Left lobe of liver (tissue), 2 donors: ENCODE measurements at regions not wholly inside any gene's neighbourhood (a gene's known extent, or its start where the extent isn't known, plus 50 kb on each side); places are given as distances from the start of the nearest gene placed in this dataset.
A peak's percentile ranks its signal among the peaks of the same experiment; 100 is the strongest.
"Not testable (repeated sequence)": the region's sequence is repeated elsewhere in the genome, so short reads cannot be mapped to it uniquely, and the experiment has no call there.

Source experiments
- ATAC-seq: fragments of 200-7000 bp; cut with Tn5 transposase; one replicate; pipeline ENCODE4 v1.9.1; 2020; ENCODE audit warnings: mild to moderate bottlenecking, moderate library complexity
- DNase-seq: peaks from one replicate; pipeline ENCODE4 v3.0.0-alpha.2; 2020; ENCODE audit warnings: low spot score
- donor health status: DM: no; HTN: no; CAD: no; lungs with moderate emphysema.
- donor health status: DM: no; HTN: yes; CAD: no.

DNA sequence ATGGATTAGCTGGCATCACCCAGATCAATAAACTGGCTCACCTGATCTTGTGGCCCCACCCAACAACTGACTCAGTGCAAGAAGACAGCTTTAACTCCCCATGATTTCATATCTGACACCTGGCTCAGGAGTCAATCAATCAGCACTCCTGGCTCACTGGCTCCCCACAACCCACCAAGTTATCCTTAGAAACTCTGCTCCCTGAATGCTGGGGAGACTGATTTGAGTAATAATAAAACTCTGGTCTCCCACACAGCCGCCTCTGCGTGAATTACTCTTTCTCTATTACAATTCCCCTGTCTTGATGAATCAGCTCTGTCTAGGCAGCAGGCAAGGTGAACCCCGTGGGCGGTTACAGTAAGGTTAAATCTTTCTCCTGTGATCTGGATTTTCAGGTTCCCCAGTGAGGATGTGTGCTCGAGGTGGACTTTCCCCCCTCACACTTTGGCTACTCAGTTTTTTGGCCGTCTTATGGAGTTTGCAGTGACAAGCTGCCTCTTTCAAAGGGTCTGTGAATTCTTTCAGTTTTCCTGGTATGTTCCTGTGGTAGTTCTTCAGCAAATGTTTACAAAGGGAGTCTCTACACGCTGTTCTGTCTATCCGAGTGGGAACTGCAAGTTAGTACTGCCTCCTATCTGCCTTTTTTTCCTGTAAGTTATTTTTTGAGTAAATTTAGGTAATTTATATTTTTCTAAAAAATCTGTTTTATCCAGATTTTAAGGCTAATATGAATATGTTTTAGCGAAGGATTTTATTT is 500.2 kb upstream of the NUDT12 start:
- ATAC-seq, result no peak
- DNase-seq, result no peak

DNA sequence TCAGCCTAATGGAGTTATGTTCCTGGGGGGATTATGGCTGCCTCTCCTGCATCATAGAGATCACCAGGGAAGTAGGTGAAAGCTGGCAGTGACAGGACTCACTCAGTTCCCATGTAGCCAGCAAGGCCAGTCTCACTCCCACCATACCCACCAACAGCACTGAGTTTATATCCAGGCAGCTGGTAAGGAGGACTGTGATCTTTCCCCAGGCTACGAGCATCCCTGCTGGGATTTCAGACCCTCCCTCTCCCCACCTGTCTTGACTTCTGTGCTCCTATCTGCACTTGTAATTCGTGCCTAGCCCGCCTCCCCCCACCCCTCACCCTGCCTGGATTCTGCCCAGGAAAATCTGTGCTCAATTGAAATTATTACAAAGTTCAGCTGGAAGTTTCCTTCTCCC is 499.1 kb upstream of the NUDT12 start:
- DNase-seq, result no peak

DNA sequence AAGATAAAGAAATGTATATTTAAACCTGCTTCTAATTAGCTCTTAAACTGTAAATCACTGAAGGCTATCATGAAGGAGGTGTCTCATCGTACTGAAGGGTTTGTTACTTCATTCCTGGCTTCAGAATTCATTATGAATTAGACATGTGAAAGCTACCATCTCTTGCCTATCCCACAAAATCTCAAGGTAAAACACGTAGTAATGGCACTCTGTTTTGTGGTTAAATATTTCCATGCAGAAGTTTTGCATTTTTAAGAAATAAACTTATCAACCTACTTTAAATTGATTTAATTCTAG is 490.7 kb upstream of the NUDT12 start:
- no peak for DNase-seq
- no peak for ATAC-seq

More for the DNA sequence above, 499.1 kb upstream of the NUDT12 start:
- ATAC-seq, result no peak

DNA sequence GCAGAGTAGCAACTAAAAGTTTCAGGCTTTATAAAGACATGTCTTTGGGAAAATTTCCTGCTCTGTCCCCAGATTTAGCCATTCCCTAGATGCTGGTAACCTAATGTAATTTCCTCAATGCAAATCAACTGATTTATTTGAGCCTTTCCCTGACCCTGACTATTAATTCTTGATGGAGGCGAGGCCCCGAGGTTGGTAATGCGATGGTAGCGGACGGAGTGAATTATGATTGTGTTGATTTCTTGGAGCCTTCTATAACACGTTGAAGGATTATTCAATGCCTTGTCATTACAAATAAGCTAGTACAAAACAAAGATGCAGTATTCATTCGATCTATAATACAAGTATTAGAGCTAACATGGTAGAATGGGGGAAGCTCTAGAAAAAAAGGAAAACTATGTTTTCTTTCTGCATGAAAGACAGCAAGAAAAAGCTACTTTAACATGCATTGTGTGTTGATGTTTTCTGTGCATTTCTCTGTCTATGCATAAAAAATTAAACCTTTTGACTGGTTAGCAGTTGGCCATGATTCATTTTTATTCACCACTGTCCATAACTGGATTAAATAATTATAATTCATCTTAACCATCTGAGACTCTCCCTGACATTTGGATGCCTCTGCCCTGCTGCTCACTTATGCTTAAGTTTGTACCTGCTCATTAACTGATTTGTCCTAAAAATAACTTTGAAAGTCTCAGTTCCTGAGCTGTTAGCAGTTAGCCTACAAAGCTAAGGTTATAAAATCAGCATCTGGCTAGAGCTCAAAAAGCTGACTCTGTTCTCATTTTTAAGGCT is 490.2 kb upstream of the NUDT12 start:
- ATAC-seq (no peak), DNase-seq (no peak)

DNA sequence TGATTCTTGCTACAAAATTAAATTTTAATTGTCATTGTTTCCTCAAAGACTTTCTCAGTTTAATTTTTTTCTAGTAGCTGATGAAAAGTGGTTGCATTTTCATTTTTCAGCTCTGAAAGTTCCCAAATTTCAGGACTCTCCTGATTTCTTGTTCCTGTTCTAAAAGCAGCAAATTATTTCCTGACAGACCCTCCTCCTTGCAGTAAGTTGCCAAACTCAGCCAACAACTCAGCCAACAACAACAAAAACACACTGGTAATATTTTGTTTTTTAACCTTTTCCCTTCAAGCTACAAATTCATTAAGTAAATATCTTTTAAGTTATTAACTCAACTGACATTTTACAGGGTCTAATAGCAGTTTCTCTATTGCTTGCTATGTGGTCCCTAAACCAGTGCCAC is 487.8 kb upstream of the NUDT12 start:
- ATAC-seq, result no peak
- DNase-seq, result no peak

DNA sequence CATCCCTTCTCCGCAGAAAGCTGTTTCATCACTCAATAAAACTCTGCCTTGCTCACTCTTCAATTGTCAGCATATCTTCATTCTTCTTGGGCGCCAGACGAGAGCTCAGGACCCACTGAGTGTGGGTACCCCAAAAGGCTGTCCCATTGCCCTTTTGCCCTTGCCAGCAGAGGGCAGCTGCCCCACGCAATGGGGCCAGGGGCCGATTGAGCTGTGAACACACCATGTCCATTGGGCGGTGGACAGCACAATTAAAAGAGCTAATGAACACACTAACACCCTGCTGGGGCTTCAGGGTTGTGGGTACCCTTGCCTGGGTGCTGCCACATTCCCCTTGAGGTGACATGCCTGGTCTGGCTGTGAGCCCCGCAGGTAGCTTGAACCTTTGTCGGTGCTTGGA is 487.2 kb upstream of the NUDT12 start:
- ATAC-seq, result no peak

DNA sequence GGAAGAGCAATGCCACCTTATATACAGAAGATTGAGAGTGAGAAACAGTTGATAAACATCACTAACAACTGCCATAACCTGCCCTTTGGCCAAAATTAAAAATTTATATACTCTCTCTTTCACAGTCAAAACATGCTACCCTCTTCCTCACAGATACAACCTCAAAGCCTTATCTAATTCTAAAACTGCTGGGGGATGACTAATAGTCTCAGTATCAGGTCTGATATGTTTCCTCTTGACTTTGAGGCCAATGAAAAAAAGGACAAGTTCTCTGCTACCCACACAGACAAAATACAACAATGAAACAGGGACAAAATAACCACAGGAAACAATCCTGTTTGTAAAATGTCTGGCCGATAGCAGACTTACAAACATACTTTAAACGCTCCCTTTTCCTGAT is 485.6 kb upstream of the NUDT12 start:
- DNase-seq (no peak), ATAC-seq (no peak)

More for the DNA sequence above, 487.2 kb upstream of the NUDT12 start:
- no peak for DNase-seq

DNA sequence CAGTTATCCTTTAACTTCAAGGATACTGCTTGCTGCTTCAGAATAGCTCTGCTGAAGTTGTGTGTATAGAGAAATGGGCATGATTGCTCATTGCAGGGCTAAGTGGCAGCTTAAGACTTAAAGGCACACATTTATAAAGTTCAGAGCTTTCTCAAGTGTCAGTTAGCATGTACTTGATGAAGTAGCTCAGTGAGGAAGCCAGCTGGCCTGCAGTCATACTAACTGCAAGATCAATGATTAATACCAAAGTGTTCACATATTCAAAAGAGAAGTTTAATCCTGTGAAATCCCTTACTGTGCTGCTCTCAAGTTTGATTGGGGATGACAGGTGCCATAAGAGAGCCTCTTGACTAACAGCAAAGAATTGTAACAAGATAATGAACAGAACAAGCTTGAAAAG is 483.4 kb upstream of the NUDT12 start:
- DNase-seq (no peak), ATAC-seq (no peak)

DNA sequence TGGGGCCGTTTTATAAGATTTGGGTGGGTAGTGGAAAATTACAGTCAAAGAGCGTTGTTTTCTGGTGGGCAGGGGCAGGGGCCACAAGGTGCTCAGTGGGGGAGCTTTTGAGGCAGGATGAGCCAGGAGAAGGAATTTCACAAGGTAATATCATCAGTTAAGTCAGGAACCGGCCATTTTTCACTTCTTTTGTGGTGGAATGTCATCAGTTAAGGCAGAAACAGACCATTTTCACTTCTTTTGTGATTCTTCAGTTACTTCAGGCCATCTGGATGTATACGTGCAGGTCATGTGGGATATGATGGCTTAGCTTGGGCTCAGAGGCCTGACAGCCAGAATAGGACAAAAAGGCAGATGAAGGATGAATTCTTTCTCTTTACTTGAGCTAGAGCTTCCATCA is 477.3 kb upstream of the NUDT12 start:
- ATAC-seq, result not testable (repeated sequence)

DNA sequence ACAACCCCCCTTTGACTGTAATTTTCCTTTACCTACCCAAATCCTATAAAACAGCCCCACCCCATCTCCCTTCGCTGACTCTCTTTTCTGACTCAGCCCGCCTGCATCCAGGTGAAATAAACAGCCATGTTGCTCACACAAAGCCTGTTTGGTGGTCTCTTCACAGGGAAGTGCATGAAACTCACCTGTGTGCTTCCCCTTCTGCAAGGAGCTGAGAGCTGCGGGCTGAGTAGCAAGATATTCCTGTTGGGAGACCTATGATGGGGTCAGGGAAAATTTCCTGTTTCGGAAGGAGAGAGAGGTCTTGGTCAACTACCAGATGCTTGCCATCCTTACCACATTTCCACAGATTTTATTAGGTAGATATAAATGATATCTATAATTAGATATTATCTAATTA is 474.5 kb upstream of the NUDT12 start:
- ATAC-seq, DNase-seq: not testable (repeated sequence)

More for the DNA sequence above, 477.3 kb upstream of the NUDT12 start:
- DNase-seq, result not testable (repeated sequence)

DNA sequence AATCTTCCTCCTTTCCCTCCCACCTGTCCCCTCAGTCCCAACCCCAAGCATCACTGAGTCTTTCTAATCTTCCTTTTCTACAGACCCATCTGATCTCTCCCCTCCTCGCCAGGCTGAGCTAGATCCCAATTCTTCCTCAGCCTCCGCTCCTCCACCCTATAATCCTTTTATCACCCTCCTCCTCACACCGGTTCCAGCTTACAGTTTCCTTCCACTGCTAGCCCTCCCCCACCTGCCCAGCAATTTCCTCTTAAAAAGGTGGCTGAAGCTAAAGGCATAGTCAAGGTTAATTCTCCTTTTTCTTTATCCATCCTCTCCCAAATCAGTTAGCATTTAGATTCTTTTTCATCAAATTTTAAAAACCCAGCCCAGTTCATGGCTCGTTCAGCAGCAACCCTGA is 470.6 kb upstream of the NUDT12 start:
- DNase-seq, ATAC-seq: not testable (repeated sequence)

DNA sequence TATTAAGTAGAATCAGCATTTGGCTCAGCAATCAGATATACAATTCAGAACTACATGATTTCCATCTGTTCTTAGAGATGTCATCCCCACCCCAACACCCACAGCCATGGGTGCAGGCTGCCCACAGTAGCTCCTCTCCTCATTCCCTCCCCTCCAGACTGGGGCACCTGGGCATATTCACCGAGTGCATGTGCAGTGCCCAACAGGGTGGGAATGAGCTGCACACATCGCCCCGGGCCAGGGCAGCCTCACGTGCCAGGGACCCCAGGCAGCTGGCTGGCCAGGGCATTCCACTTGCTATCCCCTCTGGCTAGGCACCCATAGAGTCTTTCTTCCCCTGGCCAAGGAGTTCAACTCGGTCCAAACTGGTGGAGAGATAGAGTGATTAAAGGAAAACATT is 461.9 kb upstream of the NUDT12 start:
- ATAC-seq, result no peak
- DNase-seq, result no peak

DNA sequence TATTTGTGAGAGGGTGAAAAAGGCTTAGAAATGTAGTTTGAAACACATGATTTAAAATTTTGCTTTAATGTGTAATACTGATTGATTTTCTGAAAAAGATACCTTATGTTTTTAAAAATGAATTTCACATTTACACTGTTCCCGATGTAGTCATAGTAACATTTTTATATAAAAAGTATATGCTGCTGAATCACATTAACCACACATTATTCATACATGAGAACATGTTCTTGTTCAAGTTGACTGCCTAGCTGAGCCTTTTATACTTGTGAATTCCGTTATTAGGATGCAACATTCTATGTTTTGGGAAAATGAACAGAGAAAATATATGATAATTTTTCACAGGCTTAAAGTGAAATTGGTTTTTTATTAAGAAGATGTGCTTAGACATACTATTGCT is 461.1 kb upstream of the NUDT12 start:
- DNase-seq (no peak), ATAC-seq (no peak)

DNA sequence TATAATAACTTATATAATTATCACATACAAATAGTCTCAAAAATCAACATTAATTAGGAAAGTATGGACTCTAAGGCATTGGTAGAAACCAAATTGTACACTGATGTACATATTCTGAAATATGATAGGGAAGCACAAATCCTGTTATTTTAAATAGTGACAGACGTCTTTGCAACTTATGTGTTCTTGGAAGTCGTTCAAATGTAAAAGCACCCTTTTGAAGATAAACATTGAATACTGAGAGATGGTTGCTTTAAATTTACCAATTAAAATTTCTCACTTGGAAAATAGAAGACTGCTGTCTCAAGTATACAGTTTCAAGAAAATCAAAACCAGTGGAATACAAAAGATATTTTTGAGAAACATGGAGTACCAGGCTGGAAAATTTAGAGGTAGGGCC is 457.4 kb upstream of the NUDT12 start:
- no peak for DNase-seq
- ATAC-seq, result no peak

DNA sequence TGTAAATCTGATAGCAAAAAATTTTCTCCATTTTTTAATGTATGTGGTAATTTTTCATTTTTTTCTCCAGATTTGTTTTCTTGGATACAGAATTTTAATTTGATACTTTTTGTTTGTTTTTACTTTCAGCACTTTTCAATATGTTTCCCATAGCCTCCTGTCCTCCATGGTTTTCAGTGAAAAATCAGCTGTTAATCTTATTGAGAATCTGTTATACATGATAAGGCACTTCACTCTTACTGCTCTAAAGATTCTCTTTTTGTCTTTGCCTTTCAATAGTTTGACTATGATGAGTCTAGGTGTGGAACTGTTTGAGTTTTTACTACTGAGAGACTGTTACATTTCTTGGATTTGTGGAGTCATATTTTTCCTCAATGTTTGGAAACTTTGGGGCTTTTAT is 455.7 kb upstream of the NUDT12 start:
- ATAC-seq, result no peak

DNA sequence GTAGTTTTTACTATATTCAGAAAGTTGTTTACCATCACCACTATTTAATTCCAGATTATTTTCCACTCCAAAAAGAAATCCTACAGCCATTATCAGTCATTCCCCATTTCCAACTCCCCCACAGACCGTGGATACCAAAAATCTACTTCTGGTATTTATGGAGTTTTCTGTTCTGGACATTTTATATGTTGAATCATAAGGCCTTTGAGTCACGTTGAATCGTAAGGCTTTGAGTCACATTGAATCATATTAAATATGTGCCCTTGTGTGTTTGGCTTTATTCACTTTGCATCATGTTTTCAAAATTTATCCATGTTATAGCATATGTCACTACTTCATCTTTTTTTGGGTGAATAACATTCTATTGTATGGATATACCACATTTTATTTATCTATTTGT is 454.1 kb upstream of the NUDT12 start:
- ATAC-seq (no peak), DNase-seq (no peak)

More for the DNA sequence above, 455.7 kb upstream of the NUDT12 start:
- DNase-seq, result no peak

DNA sequence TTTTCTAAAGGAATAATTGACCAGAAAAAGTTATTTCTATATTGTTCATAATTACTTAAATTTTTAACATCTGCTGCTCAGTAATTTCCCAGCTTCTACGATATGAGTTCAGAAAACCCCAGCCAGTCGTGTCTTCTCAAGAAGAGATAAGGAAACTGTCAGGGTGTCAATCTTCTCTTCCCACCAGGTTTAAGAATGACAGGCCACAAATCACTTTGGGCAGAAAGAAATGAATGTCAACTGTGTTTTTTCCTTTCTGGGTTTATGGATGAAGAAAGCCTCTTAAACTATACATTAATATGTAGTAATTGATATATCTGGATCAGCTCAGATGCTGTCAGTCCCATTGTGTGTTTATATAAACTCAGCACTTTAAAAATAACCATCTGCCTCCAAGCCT is 453.2 kb upstream of the NUDT12 start:
- no peak for DNase-seq
- ATAC-seq, result no peak

DNA sequence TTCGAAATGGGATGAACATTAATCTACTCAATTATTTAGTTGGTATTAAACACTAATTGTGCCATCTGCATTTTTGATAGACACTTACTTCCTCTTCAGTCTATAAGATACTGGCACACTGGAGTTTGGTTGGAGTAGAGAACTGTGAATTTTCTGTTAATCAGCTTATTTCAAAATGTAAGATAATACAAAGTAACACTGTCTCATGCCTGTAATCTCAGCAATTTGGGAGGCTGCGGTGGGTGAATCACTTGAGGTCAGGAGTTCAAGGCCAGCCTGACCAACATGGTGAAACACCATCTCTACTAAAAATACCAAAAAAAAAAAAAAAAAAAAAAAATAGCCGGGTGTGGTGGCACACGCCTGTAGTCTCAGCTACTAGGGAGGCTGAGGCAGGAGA is 440.2 kb upstream of the NUDT12 start:
- ATAC-seq, DNase-seq: not testable (repeated sequence)

DNA sequence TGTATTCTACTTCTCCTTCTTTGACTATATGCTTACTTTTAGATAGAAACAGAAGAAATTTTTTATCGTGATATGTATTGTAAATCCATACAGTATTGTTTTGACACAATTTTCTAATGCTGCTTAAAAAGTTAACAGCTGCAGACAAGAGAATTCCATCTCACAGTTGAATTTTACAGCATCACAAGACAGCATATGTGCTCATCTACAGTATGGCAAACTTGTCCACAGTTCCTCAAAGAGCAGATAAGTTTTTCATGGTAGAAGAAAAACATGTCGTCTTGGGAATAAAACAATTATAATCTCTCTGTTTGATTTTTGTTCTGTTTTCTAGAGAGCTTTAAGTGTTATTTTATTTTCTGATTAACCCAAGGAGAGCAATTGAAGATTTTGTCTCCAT is 438.5 kb upstream of the NUDT12 start:
- ATAC-seq (no peak), DNase-seq (no peak)

DNA sequence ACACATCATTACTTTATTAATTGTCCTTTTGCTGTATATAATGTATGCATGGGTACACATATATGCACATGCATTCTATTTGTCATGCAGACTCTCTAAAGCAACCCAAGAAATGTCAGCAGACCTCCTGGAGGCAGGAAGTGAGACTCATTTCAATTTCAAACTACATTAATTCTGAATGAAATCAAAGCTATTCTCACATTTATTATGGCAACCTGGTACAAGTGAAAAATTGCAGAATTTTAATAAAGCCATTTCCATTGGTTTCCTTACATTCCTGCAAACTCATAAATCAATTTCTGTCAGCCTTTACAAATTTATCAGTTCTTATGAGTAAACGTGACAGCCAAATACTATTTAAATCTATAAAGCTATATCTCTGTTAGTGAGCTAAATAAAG is 430.4 kb upstream of the NUDT12 start:
- DNase-seq (no peak), ATAC-seq (no peak)

DNA sequence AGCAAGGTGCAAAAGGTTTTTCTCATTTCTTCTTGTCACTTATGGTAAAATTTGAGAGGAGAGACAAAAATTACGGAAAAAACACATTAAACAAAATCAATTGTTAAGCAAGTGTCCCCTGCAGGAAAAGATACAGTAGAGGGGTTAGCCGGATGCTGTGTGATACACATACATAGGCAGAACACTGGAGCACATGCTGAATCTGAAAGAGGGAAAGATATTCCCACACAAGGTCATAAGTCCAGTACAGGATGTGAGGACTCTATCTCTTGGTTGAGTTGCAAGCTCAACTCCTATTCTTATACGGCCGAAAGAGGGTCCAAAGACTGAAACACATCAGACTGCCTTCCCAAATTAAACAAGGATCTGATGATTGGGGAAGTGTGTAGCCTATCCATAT is 427.5 kb upstream of the NUDT12 start:
- ATAC-seq (peak; percentile 53), DNase-seq (no peak)

DNA sequence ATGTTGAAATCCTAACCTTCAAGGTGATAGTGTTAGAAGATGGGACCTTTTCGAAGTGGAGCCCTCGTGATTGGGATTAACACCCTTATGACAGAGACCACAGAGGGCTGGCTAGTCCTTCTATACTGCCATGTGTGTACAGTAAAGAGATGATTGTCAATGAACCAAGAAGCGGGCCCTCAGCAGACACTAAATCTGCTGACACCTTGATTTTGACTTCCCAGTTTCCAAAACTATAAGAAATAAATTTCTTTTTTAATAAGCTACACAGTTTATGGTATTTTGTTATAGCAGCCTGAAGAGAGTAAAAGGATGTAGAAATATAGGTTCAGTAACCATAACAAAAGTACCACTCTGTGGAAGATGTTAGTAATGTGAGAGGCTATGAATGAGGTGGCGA is 419.0 kb upstream of the NUDT12 start:
- no peak for DNase-seq
- no peak for ATAC-seq

DNA sequence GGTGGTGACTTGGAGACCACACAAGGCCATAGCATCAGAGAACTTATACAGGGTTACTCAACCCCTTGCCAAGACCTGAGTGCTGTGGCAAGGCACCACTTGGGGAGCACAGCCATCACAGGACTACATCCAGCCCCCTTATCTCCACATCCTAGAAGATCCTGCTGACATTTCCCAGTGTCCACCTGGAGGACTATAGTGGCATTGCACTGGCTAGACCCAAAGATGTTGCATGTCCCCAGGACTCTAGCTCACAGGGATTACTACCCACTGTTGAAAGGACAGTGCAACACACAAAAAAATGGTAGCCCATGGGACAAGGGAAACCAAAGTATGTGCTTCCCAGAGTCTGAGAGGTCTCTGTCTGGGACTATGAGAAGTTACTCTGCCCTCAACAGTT is 411.1 kb upstream of the NUDT12 start:
- DNase-seq, result no peak
- peak; percentile 48 for ATAC-seq
